HG02763 (cell line): ENCODE measurements at regions not wholly inside any gene's neighbourhood (a gene's known extent, or its start where the extent isn't known, plus 50 kb on each side); places are given as distances from the start of the nearest gene placed in this dataset.

Experiments
- ATAC-seq: cut with Tn5 transposase; IDR thresholded peaks from one replicate; pipeline ENCODE4 v1.9.1; 2021; ENCODE audit warnings: mild to moderate bottlenecking, moderate library complexity; ENCODE audit not compliant: unreplicated experiment

DNA sequence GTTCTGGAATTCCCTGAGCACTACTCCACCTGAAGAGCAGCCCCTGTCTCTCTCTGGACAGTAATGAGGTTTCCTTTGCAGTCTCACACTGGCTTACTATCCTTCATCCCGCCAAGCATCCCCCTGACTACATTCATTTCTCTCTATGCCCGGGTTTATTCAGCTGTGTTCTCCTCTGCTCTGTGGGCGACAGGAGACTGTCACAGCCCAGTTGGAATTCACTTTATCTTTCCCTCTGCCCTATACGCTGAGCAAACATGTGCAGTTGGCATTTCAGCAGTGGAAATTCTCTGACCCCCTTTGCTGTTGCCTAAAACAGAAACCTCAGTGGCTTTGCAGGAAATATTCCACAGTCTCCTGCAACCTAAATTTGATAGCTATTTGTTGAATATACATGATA, 83.5 kb upstream of the MAX start:
- ATAC-seq = no peak

DNA sequence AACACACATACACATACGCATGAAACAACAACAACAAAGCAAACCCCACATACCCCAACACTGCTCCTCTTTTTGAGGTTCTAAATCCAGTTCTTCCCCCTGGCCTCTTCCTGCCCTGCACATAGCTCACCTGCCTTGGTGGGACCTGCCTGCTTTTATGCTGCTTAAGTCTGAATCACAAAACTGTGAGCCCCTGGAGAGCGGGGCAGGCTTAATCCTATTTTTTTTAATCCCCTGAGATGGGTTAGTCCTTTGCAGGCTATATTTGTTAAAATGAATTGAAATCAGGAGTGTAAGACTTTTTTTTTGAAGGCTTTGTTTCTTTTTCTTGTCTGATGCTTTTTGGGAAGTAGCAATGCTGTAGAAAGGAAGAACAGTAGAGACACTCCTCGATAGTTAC, 84.6 kb upstream of the MAX start:
- no peak for ATAC-seq

- ATAC-seq = no peak
These were observed 85.2 kb upstream of the MAX start for GRCh38 chr14:65187421-65188049.

DNA sequence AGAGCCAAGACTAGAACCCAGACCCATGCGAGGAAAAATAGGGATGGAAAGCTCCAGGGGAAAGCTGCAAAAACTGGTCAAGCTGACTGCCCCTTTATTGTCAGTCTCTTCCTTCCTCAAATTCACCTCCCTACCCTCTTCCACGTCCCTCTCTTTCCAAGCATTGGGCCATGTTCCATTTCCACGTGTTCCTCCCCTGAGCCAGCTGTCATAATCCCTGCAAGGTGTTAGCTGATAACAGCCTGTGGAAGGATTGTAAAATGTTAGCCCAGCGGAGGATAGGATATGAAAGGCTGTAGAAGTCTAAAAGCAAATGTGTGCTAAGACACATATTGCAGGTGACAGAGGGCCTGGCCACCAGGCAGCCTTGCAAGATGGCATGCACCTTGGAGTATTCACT, 88.0 kb upstream of the MAX start:
- ATAC-seq = no peak

DNA sequence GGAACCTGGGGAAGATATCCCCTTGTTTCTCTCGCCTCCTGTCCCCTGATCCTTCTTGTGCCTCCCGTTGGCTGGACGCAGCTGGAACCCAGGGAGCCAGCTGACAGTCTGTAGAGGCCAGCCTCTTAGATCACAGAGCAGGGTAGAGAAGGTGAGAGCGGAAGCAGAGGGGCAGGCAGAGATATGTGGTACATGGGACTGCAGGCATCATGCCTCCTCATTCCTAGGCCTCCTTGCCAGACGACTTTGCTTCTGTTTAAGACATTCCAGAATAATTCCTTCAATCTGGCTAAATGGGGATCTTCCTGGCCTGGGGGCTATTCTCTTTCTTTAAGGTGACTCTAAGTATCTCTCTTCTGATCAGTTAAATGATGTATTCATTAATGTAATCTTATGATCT, 89.4 kb upstream of the MAX start:
- no peak for ATAC-seq

DNA sequence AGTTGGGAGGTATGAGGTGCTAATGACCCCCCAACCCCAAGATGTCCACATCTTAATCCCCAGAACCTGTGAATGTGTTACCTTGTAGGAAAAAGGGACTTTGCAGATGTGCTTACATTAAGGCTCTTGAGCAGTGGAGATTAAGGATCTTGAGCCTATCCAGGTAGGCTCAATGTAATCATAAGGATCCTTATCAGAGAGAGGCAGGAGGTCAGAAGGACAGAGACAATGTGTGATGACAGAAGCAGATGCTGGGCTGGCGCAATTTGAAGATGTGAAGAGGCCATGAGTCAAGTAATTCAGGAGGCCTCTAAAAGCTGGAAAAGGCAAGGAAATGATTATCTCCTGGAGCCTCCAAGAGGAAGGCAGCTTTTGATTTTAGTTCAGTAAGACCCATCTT, 90.4 kb upstream of the MAX start:
- ATAC-seq = no peak

DNA sequence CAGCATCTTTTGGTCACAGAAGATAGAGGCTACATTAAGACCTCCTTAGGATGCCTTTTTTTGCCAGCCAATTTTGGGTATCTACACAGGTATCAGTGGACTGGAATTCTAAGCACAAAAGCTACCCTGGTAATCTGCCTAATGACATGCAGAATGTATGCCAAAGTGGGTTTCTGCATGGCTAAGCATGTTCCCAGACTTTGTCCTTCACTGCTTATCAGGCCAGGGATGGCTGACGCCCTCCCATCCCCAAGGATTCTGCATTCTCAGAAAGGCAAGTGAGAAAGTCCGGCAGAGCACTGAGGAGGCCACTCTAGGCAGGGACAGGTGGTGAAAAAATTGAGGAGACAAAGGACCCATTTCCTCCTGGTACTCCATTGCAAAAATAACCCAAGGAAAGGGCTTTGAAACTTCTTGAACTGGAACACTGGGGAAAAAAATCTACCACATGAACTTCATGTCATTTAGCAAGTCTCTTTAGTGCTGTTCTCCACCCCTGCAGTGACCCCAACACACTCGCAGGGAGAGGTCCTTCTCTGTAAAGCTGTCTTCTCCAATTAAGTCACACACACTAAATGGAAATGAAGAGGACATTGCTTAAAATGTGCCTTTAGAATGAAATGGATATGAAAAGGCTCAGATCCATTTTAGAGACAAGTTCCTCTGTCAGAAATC, 91.7 kb upstream of the MAX start:
- ATAC-seq = no peak

- ATAC-seq = peak; percentile 80
These were observed 92.9 kb upstream of the MAX start for GRCh38 chr14:65195042-65195719.

DNA sequence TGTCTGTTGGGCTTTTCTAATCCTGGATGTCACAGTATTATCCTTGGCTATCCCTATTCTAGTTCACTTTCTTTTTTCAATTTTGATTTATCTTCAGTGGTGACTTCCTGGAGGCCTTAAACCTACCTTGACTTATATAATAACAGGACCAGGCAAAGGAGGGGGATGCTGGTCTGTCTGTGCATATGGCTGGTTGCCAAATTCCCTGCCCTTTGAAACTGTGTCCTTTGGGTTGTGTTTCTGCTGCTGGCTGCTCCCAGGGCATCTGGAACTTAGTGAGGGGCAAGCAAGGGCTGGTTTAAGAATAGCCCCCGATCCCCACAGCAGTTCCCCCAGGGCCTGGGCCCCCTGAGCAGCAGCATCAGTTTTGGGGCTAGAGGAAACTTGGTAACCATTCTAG, 96.0 kb upstream of the MAX start:
- no peak for ATAC-seq

- ATAC-seq = no peak
These were observed 98.1 kb upstream of the MAX start for GRCh38 chr14:65200454-65200853.

DNA sequence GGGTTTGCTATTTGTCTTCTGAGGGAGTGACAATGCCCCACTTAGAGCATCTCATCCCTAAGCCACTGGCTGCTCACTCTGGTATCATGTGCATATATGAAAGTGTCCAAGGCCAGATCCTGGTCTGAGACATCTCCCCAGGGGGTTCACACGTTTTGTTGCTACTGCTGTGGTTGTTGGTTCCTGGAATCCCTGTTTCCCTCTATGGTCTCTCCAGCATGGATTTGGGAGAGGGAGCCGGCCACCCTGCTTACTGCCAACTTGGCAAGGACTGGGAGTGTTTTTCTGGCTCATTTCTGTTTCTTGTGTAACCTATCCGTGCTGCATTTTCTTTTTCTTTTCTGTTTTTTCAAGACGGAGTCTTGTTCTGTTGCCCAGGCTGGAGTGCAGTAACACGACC, 101.3 kb upstream of the MAX start:
- ATAC-seq = no peak

DNA sequence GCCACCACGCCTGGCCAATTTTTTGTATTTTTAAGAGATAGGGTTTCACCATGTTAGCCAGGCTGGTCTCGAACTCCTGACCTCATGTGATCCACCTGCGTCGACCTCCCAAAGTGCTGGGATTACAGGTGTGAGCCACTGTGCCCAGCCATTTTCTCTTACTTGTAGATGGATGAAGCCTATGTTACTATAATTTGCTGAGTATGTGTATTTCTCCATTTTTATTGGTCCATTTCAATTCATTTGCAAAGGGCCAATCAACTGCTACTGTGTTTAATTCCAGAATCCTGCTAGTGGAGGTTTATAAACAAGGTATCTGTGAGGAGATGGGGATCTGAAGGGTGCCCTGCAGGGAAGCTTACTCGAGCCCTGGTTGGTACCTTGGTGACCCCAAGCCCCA, 101.7 kb upstream of the MAX start:
- ATAC-seq = no peak

- no peak for ATAC-seq
These were observed 103.7 kb upstream of the MAX start for GRCh38 chr14:65206078-65206447.

DNA sequence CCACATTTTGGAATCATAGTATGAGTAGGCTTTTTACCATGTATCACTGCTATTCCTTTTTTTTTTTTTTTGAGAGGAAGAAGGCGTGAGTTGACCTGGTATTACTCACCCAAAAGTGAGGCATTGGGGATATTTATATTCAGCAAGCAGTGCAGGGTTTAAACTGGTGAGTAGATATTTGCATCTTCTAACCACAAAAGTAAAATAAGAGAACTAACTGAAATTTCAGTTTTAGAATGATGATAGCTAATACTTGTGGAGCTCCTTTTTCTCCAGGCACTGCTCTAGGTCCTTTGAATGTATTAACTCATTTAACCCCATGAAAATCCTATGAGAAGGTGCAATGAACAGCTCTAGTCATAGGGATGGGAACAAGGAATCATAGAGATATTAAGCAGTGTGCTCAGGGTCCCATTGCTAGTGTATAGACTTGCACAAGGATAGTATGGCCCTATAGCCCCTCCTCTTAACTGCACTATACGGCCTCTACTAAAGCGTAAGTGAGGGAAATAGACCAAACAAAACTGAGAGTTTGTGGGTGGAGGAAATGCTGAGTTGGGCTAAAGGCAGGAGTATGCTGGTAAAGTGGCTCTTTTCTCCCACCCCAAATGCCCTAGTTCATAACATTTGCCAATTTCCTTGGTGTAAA, 104.3 kb upstream of the MAX start:
- peak; percentile 65 for ATAC-seq

DNA sequence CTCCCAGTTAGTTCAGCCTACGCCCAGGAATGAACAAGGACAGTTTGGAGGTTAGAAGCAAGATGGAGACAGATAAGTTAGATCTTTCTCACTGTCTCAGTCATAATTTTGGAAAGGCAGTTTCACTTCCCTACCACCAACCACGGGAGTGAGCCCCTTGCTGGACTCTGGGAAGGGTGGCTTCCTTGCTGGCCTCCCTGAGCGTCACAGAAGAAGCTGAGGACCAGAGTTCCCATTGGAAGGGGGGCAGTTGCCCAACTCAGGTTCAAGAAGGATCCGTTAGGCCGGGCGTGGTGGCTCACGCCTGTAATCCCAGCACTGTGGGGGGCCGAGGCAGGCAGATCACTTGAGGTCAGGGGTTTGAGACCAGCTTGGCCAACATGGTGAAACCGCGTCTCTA, 106.2 kb upstream of the MAX start:
- ATAC-seq = no peak

DNA sequence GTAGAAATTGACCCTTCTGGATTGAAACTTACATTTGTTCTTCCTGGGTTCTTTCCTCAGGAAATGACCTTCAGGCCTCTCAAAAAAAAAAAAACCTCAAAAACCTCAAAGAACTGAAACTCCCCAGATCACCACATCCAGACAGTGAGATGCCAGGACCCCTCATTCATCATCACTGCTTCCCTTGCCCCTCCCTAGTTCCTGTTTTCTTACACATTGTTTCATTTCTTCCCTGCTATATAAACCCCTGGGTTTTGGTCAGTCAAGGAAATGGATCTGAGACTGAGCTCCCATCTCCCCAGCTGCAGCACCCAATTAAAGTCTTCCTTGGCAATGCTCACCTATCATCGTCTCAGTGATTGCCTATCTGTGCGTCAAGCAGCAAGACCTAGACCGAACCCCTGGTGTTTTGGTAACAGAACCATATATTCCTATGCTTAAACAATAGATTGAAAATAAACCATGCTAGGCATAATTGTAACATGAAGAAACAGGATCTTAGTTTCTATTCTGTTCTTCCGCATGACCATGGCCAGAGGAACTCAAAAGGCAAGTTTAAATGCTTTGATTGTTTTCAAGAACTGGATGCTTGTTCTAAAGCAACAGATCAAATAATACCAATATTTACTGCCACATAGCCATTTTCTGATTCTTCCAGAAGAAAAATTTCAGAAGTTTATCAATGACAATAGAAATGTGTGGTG, 108.0 kb upstream of the MAX start:
- ATAC-seq = no peak

GRCh38 chr14:65210822-65211182, 108.5 kb upstream of the MAX start:
- ATAC-seq = no peak

- no peak for ATAC-seq
These were observed 109.1 kb upstream of the MAX start for GRCh38 chr14:65211341-65211987.

DNA sequence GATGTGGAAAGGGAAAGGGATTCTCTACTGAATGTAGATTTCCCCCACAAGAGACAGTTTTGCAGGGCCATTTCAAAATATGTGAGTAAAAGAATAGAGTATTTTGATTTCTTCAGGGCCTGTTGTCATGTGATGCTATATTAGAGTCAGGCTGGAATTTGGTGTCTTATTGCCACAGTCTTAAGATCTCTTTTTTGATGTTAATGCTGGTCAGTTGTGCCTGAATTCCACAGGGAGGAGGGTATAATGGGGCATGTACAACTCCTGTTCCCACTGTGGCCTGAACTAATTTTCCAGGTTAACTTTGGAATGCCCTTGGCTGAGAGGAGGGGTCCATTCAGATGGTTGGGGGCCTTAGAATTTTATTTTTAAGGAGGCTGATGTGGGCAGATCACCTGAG, 111.0 kb upstream of the MAX start:
- ATAC-seq = no peak

- ATAC-seq = no peak
These were observed 112.4 kb upstream of the MAX start for GRCh38 chr14:65214741-65215140.

DNA sequence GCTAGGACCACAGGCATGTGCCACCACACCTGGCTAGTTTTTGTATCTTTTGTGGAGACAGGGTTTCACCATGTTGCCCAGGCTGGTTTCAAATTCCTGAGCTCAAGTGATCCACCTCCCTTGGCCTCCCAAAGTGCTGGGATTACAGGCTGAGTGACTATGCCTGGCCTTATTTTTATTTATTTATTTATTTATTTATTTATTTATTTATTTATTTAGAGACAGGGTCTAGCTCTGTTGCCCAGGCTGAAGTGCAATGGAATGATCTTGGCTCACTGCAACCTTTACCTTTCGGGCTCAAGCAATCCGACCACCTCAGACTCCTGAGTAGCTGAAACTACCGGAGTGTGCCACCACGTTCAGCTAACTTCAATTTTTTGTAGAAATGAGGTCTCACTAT, 117.0 kb upstream of the MAX start:
- no peak for ATAC-seq
